ENCODE measurements at regions not wholly inside any gene's neighbourhood (a gene's known extent, or its start where the extent isn't known, plus 50 kb on each side); places are given as distances from the start of the nearest gene placed in this dataset.

DNA sequence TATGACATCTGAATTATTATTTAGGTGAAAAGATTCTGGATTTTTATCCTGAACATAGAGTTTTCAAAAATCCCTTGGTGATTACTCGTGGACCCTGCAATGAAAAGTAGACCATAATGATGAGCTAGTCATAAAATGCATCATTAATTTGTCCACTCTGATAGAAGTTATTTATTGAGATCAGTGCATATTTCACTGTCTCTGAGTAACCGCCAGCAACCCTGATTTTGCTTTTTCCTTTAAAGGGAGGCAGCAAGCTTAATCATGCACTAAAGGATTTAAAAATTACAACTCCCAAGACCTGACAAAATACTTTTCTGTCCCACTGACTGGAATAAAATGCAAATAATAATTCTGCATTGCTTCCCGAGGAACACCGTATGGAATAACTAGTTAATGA lies 259.6 kb upstream of the DPPA4 start:
- no peaks in the 10 kb centered on the region for H3K4me1 Mint-ChIP-seq
- no peak for DNase-seq
- no peak overlapping the region for H3K4me3 Mint-ChIP-seq
- H3K27ac Mint-ChIP-seq: no peak overlapping the region
- H3K4me3 ChIP-seq (ENCODE audit: low read length): no peak overlapping the region
- no peaks in the 10 kb centered on the region for H3K9me3 ChIP-seq (ENCODE audit: control insufficient read depth, low read length)
- no peak overlapping the region for H3K9ac ChIP-seq (ENCODE audit: extremely low read depth, low read length, poor library complexity, severe bottlenecking)
- no peak overlapping the region for H3K27ac ChIP-seq (ENCODE audit: low read depth, low read length)
- no peaks in the 10 kb centered on the region for H3K27me3 ChIP-seq (ENCODE audit: control insufficient read depth, insufficient read depth, low read length, poor library complexity, severe bottlenecking)
- 88 to 100% methylated on average over 1 to 4 of the region's 4 CpGs for WGBS, 2 experiments (ENCODE audit: insufficient coverage in 1 of 2, insufficient read length in 1 of 2)
- no peaks in the 10 kb centered on the region for H3K4me1 ChIP-seq (ENCODE audit: control insufficient read depth, insufficient read depth, low read length)
- no peaks in the 10 kb centered on the region for H3K9me3 Mint-ChIP-seq
- no peaks in the 10 kb centered on the region for H3K36me3 Mint-ChIP-seq (ENCODE audit: low read depth)
- no peak for TF ChIP-seq CTCF (conservative IDR thresholded peaks at IDR 0.05)
- H3K36me3 ChIP-seq (ENCODE audit: control insufficient read depth, insufficient read depth, low read length): no peaks in the 10 kb centered on the region
- H3K27me3 Mint-ChIP-seq (ENCODE audit: insufficient read depth): no peaks in the 10 kb centered on the region

GRCh38 chr3:109597444-109597843 lies 260.1 kb upstream of the DPPA4 start:
- no peaks in the 10 kb centered on the region for H3K27me3 Mint-ChIP-seq (ENCODE audit: insufficient read depth)
- Histone ChIP-seq H3K4me3 (ENCODE audit: low read length) (no peak overlapping the region), H3K36me3 (ENCODE audit: control insufficient read depth, insufficient read depth, low read length) (no peaks in the 10 kb centered on the region), H3K27me3 (ENCODE audit: control insufficient read depth, insufficient read depth, low read length, poor library complexity, severe bottlenecking) (no peaks in the 10 kb centered on the region), H3K9me3 (ENCODE audit: control insufficient read depth, low read length) (no peaks in the 10 kb centered on the region), H3K27ac (ENCODE audit: low read depth, low read length) (no peak overlapping the region), H3K4me1 (ENCODE audit: control insufficient read depth, insufficient read depth, low read length) (no peaks in the 10 kb centered on the region), H3K9ac (ENCODE audit: extremely low read depth, low read length, poor library complexity, severe bottlenecking) (no peak overlapping the region)
- H3K36me3 Mint-ChIP-seq (ENCODE audit: low read depth): no peaks in the 10 kb centered on the region
- DNase-seq: no peak
- H3K4me1 Mint-ChIP-seq: no peaks in the 10 kb centered on the region
- no peak overlapping the region for H3K4me3 Mint-ChIP-seq
- H3K27ac Mint-ChIP-seq: no peak overlapping the region
- TF ChIP-seq CTCF (conservative IDR thresholded peaks at IDR 0.05): no peak
- 53 to 61% methylated on average over 3 of the region's 3 CpGs for WGBS, 2 experiments (ENCODE audit: insufficient coverage in 1 of 2, insufficient read length in 1 of 2)
- no peaks in the 10 kb centered on the region for H3K9me3 Mint-ChIP-seq

- H3K9ac ChIP-seq (ENCODE audit: extremely low read depth, low read length, poor library complexity, severe bottlenecking): no peak overlapping the region
- DNase-seq: no peak
- H3K27ac ChIP-seq (ENCODE audit: low read depth, low read length): no peak overlapping the region
- H3K36me3 ChIP-seq (ENCODE audit: control insufficient read depth, insufficient read depth, low read length): no peaks in the 10 kb centered on the region
- H3K36me3 Mint-ChIP-seq (ENCODE audit: low read depth): no peaks in the 10 kb centered on the region
- no peak overlapping the region for H3K4me3 Mint-ChIP-seq
- H3K9me3 ChIP-seq (ENCODE audit: control insufficient read depth, low read length): no peaks in the 10 kb centered on the region
- no peak overlapping the region for H3K27ac Mint-ChIP-seq
- no peaks in the 10 kb centered on the region for H3K9me3 Mint-ChIP-seq
- no peaks in the 10 kb centered on the region for H3K4me1 Mint-ChIP-seq
- H3K4me3 ChIP-seq (ENCODE audit: low read length): no peak overlapping the region
- no peaks in the 10 kb centered on the region for H3K27me3 Mint-ChIP-seq (ENCODE audit: insufficient read depth)
- no peaks in the 10 kb centered on the region for H3K4me1 ChIP-seq (ENCODE audit: control insufficient read depth, insufficient read depth, low read length)
- H3K27me3 ChIP-seq (ENCODE audit: control insufficient read depth, insufficient read depth, low read length, poor library complexity, severe bottlenecking): no peaks in the 10 kb centered on the region
- WGBS, 2 experiments (ENCODE audit: insufficient coverage in 1 of 2, insufficient read length in 1 of 2): 82 to 91% methylated on average over 1 of the region's 1 CpG
- no peak for TF ChIP-seq CTCF (conservative IDR thresholded peaks at IDR 0.05)
These were observed 270.6 kb upstream of the DPPA4 start for GRCh38 chr3:109607897-109608296.

Data from endodermal cell (in vitro differentiated cells).